HCT116 (cell line): ENCODE measurements at regions not wholly inside any gene's neighbourhood (a gene's known extent, or its start where the extent isn't known, plus 50 kb on each side); places are given as distances from the start of the nearest gene placed in this dataset.

Experiments used
- ATAC-seq: fragments of 200-7000 bp; cut with Tn5 transposase; 2 replicates; pipeline ENCODE4 v1.9.1; 2020; ENCODE audit warnings: mild to moderate bottlenecking, moderate library complexity
- BruUV-seq: library from RNA; stranded (reverse); fragments of 400-500 nt; replicated peaks from 2 replicates; lab custom pipeline; 2021; lab: Mats Ljungman, UMichigan
- CTCF ChIA-PET: fragments of 300-600 bp; sonication (Branson Sonifier 250); formaldehyde crosslinking; loops from one replicate; lab custom pipeline; 2021; ENCODE audit warnings: antibody characterized with exemption; lab: Charles Lee
- POLR2A ChIA-PET: fragments of 300-600, 350-600 bp; sonication (Branson Sonifier 250); formaldehyde crosslinking; loops from one replicate; lab custom pipeline; 2021; ENCODE audit warnings: antibody characterized with exemption; lab: Charles Lee
- RAD21 ChIA-PET, 2 experiments: fragments of 300-600 bp; sonication (Branson Sonifier 250); formaldehyde crosslinking; loops; one replicate each; lab custom pipeline; 2023; ENCODE audit warnings: low total read pairs in 2 of 2; ENCODE audit not compliant: uncharacterized antibody in 2 of 2, unreplicated experiment in 2 of 2, low non-redundant PET in 1 of 2; lab: Charles Lee
- DNase-seq: peaks from one replicate; pipeline ENCODE4 v3.0.0-alpha.2; 2010; ENCODE audit warnings: low read depth, low spot score
- H2AFZ ChIP-seq: fragments of 200-600 bp; shearing (Covaris generic), sonication (generic); 2 replicates; pipeline ENCODE4 v1.6.1; 2017; ENCODE audit warnings: low read depth, mixed run types, mixed read lengths, antibody characterized with exemption, low read length; ENCODE audit not compliant: poor library complexity, severe bottlenecking
- H3K27ac ChIP-seq: 2 replicates; pipeline ENCODE4 v1.5.1; 2012; ENCODE audit warnings: low read depth, low read length
- H3K27me3 ChIP-seq: fragments of 200-600 bp; sonication (generic); 2 replicates; pipeline ENCODE4 v1.6.1; 2016; ENCODE audit warnings: mixed run types, low read length, mixed read lengths; ENCODE audit not compliant: insufficient read depth
- H3K36me3 ChIP-seq, 2 experiments: fragments of 200-500 bp in 1 of 2; fragments of 200-600 bp in 1 of 2; sonication (Bioruptor generic) in 1 of 2; sonication (generic) in 1 of 2; 2 replicates each; pipeline versions ENCODE4 v1.5.1 to v1.6.1; 2014 to 2016; ENCODE audit warnings: low read length in 2 of 2, inconsistent platforms in 1 of 2, mixed read lengths in 1 of 2, mixed run types in 1 of 2; ENCODE audit not compliant: insufficient read depth in 2 of 2, control insufficient read depth in 1 of 2
- H3K4me1 ChIP-seq, 2 experiments: fragments of 200-600 bp in 1 of 2; sonication (generic) in 1 of 2; 2 replicates each; pipeline versions ENCODE4 v1.5.1 to v1.6.1; 2012 to 2017; ENCODE audit warnings: low read length in 2 of 2, inconsistent platforms in 1 of 2, mild to moderate bottlenecking in 1 of 2, mixed read lengths in 1 of 2, mixed run types in 1 of 2, moderate library complexity in 1 of 2; ENCODE audit not compliant: insufficient read depth in 2 of 2, control insufficient read depth in 1 of 2
- H3K4me2 ChIP-seq: fragments of 200-600 bp; sonication (generic); 2 replicates; pipeline ENCODE4 v1.6.1; 2017; ENCODE audit warnings: mixed run types, low read length, mixed read lengths
- H3K4me3 ChIP-seq, 2 experiments: fragments of 200-600 bp in 1 of 2; sonication (generic) in 1 of 2; replicated peaks in 1 of 2; 2 replicates each; pipeline ENCODE4 v1.5.1; 2011 to 2016; ENCODE audit warnings: low read length in 2 of 2, control low read depth in 1 of 2, low read depth in 1 of 2, mild to moderate bottlenecking in 1 of 2, mixed read lengths in 1 of 2, mixed run types in 1 of 2
- H3K79me2 ChIP-seq: fragments of 200-600 bp; sonication (generic); 2 replicates; pipeline ENCODE4 v1.6.1; 2017; ENCODE audit warnings: mild to moderate bottlenecking, mixed run types, low read length, moderate library complexity, mixed read lengths; ENCODE audit not compliant: insufficient read depth
- H3K9ac ChIP-seq: fragments of 200-600 bp; sonication (generic); 2 replicates; pipeline ENCODE4 v1.6.1; 2016; ENCODE audit warnings: low read length, mixed read lengths
- H3K9me2 ChIP-seq: fragments of 200-600 bp; sonication (generic), shearing (Covaris generic); 2 replicates; pipeline ENCODE4 v1.6.1; 2017; ENCODE audit warnings: mixed run types, mild to moderate bottlenecking, moderate library complexity; ENCODE audit not compliant: insufficient read depth
- H3K9me3 ChIP-seq, 2 experiments: fragments of 200-500 bp in 1 of 2; fragments of 200-600 bp in 1 of 2; sonication (Bioruptor generic) in 1 of 2; sonication (generic) in 1 of 2; 2 replicates each; pipeline ENCODE4 v1.6.1; 2014 to 2017; ENCODE audit warnings: low read length in 2 of 2, mixed read lengths in 2 of 2, inconsistent platforms in 1 of 2, low read depth in 1 of 2, mild to moderate bottlenecking in 1 of 2, mixed run types in 1 of 2, moderate library complexity in 1 of 2; ENCODE audit not compliant: control insufficient read depth in 1 of 2, insufficient read depth in 1 of 2
- H4K20me1 ChIP-seq: fragments of 200-600 bp; sonication (generic), shearing (Covaris generic); 2 replicates; pipeline ENCODE4 v1.6.1; 2017; ENCODE audit warnings: mixed run types, mild to moderate bottlenecking, moderate library complexity; ENCODE audit not compliant: insufficient read depth
- CTCF ChIP-seq, 3 experiments: fragments of 200-600 bp in 1 of 3; sonication (generic) in 1 of 3; IDR thresholded peaks in 2 of 3; conservative IDR thresholded peaks in 1 of 3; 2 replicates each; pipeline ENCODE4 v1.5.1; 2012 to 2017; ENCODE audit warnings: low read depth in 2 of 3, low read length in 2 of 3, antibody characterized with exemption in 1 of 3, borderline replicate concordance in 1 of 3, control low read depth in 1 of 3, mild to moderate bottlenecking in 1 of 3, mixed read lengths in 1 of 3, mixed run types in 1 of 3, moderate library complexity in 1 of 3; ENCODE audit not compliant: insufficient read depth in 1 of 3
- ELF1 ChIP-seq: IDR thresholded peaks from 2 replicates; pipeline ENCODE4 v1.6.1; 2012; ENCODE audit warnings: low read depth, borderline replicate concordance
- EZH2 ChIP-seq: fragments of 200-600 bp; sonication (generic); IDR thresholded peaks from 2 replicates; pipeline ENCODE4 v1.6.1; 2017; ENCODE audit warnings: antibody characterized with exemption, mixed run types
- FOSL1 ChIP-seq: IDR thresholded peaks from 2 replicates; pipeline ENCODE4 v1.6.1; 2012; ENCODE audit warnings: low read depth
- JUND ChIP-seq: IDR thresholded peaks from 2 replicates; pipeline ENCODE4 v1.6.1; 2012
- TCF7L2 ChIP-seq: IDR thresholded peaks from 2 replicates; pipeline ENCODE4 v1.7.0; 2011; ENCODE audit warnings: borderline replicate concordance, inconsistent platforms; ENCODE audit not compliant: insufficient read depth, insufficient read length; ENCODE audit errors: extremely low read depth
- YY1 ChIP-seq: IDR thresholded peaks from 2 replicates; pipeline ENCODE4 v1.6.1; 2011; ENCODE audit warnings: low read length, low read depth, moderate library complexity, mild to moderate bottlenecking; ENCODE audit not compliant: insufficient replicate concordance; ENCODE audit errors: extremely low read depth
- intact Hi-C: fragments of 100-400 bp; cut with micrococcal nuclease; formaldehyde crosslinking; loops from 2 replicates; pipeline ENCODE4 v1.10.0; 2022

- H3K27ac ChIP-seq: no peak overlapping the region
- ChIA-PET RAD21 (no interaction called here), CTCF (no interaction called here), POLR2A (no interaction called here)
- intact Hi-C loops: no loop called here
- H3K4me2 ChIP-seq: no peak overlapping the region
- no peak for DNase-seq
- H4K20me1 ChIP-seq: no peaks in the 10 kb centered on the region; the same call in 1 of the 2 replicates
- no peaks in the 10 kb centered on the region for H3K9me2 ChIP-seq
- TF ChIP-seq CTCF (IDR thresholded peaks at IDR 0.05 in 2 of 3, conservative IDR thresholded peaks at IDR 0.05 in 1 of 3; ENCODE audit: borderline replicate concordance in 1 of 3, insufficient read depth in 1 of 3, low read depth in 2 of 3, low read length in 2 of 3) (no peak), EZH2 (no peak), JUND (no peak), YY1 (no peak), TCF7L2 (no peak), ELF1 (no peak), FOSL1 (no peak)
- H3K79me2 ChIP-seq: no peaks in the 10 kb centered on the region
- H2AFZ ChIP-seq: no peak overlapping the region
- no peaks in the 10 kb centered on the region for H3K36me3 ChIP-seq
- no peak for ATAC-seq
- no peak overlapping the region for H3K4me3 ChIP-seq
- H3K9me3 ChIP-seq: peaks cover 0 to 3% of the 10 kb centered on the region in 2 experiments; a peak in 1 of 4 replicates
- H3K4me1 ChIP-seq: peaks cover 2 to 6% of the 10 kb centered on the region in 2 experiments; a peak in 1 of 4 replicates
- H3K9ac ChIP-seq: no peak overlapping the region
- no peaks in the 10 kb centered on the region for H3K27me3 ChIP-seq
- BruUV-seq: no TSS peak
Observed at GRCh38 chr13:83498481-83499190, 383.6 kb downstream of the SLITRK1 start.
